LNCaP clone FGC (cell line): ENCODE measurements at regions not wholly inside any gene's neighbourhood (a gene's known extent, or its start where the extent isn't known, plus 50 kb on each side); places are given as distances from the start of the nearest gene placed in this dataset.
"Not testable (repeated sequence)": the region's sequence is repeated elsewhere in the genome, so short reads cannot be mapped to it uniquely, and the experiment has no call there.

Experiments
- DNase-seq: peaks from one replicate; pipeline ENCODE4 v3.0.0-alpha.2; 2011; ENCODE audit warnings: low read depth
- H3K4me3 ChIP-seq: 2 replicates; pipeline ENCODE4 v1.5.1; 2011; ENCODE audit warnings: mild to moderate bottlenecking, low read depth, low read length, control low read depth
- CTCF ChIP-seq: IDR thresholded peaks from 2 replicates; pipeline ENCODE4 v1.5.1; 2012; ENCODE audit warnings: mild to moderate bottlenecking; ENCODE audit not compliant: control insufficient read depth, insufficient read depth; ENCODE audit errors: extremely low read depth

GRCh38 chr1:30524840-30525617 lies 198.4 kb downstream of the MATN1 start:
- DNase-seq: no peak
- TF ChIP-seq CTCF: no peak

GRCh38 chr1:30524025-30524555 lies 199.3 kb downstream of the MATN1 start:
- H3K4me3 ChIP-seq, DNase-seq: not testable (repeated sequence)

More at GRCh38 chr1:30524840-30525617, 198.4 kb downstream of the MATN1 start:
- no peak overlapping the region for H3K4me3 ChIP-seq

GRCh38 chr1:30523055-30524020 lies 200.0 kb downstream of the MATN1 start:
- TF ChIP-seq CTCF: no peak
- no peak overlapping the region for H3K4me3 ChIP-seq
- DNase-seq: no peak

GRCh38 chr1:30522031-30523004 lies 201.1 kb downstream of the MATN1 start:
- TF ChIP-seq CTCF: no peak
- peak; percentile 58 for DNase-seq
- no peak overlapping the region for H3K4me3 ChIP-seq

- no peak overlapping the region for H3K4me3 ChIP-seq
- no peak for DNase-seq
- no peak for TF ChIP-seq CTCF
Observed at GRCh38 chr1:30521261-30521865, 202.0 kb downstream of the MATN1 start.

- DNase-seq: no peak
- no peak for TF ChIP-seq CTCF
- H3K4me3 ChIP-seq: no peak overlapping the region
Observed at GRCh38 chr1:30520476-30520875, 202.9 kb downstream of the MATN1 start.
